Activated naive CD4-positive, alpha-beta T cell treated with anti-CD3 and anti-CD28 coated beads, Interleukin-2, amount 50 U/mL, for 16 hours (primary cell): ENCODE measurements at regions not wholly inside any gene's neighbourhood (a gene's known extent, or its start where the extent isn't known, plus 50 kb on each side); places are given as distances from the start of the nearest gene placed in this dataset.
A peak's percentile ranks its signal among the peaks of the same experiment; 100 is the strongest.

Experiments
- DNase-seq: peaks from one replicate; pipeline ENCODE4 v3.0.0-alpha.2; 2020

DNA sequence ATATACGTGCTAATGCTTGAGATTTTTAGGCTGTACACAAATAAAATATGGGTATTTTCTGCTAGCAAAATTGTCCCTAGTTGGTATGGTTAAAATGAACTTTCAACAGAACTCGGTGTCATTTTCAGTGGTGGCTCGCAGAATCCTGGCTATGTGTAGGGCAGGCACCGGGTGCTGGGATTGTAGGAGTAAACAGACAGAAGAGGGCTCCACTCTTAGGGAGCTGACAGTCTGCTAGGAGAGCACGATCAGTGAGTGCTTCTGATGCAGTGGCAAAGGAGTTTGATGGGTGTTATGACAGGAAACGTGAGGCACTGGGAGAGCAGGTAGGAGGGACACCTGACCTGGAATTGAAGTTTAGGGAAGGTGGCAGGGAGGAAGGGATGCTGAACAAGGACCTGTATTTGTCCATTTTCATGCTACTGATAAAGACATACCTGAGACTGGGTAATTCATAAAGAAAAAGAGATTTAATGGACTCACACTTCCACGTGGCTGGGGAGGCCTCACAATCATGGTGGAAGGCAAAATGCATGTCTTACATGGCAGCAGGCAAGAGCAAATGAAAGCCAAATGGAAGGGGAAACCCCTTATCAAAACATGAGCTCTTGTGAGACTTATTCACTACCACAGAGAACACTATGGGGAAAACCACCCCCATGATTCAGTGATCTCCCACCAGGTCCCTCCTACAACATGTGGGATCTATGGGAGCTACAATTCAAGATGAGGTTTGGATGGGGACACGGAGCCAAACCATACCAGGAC lies 105.4 kb upstream of the LCLAT1 start:
- DNase-seq = no peak

DNA sequence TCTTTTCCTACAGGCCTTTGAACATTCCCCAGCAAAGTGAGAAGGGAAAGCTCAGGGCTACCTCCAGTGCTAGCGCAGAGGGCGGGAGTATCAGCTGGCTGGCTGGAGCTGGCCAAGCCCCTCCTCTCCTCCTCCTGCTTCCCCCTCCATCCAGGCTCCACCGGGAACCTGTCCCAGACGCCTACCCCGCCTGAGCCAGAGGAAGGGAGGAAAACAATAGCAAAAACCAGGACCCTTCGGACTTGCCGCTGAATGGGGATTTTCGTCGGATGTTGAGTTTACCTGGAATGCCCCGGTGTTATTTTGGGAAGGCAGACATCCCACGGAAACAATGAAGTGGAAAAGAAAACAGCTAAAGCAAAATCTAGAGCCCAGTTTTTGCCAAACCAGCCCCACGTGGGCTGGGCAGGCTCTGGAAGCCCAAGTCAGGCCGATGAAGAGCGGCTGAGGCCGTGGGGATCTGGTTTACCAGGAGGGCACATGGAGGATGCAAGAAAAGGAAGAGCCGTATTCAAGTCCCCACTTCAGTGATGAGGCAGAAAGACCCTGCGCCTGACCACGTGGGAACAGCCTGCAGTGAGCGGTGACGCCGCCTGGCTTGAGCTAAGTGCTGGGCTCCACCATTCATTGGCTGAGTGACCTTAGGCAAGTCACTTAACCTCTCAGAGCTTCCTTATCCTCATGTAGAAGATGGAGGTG lies 100.4 kb upstream of the LCLAT1 start:
- DNase-seq = no peak

DNA sequence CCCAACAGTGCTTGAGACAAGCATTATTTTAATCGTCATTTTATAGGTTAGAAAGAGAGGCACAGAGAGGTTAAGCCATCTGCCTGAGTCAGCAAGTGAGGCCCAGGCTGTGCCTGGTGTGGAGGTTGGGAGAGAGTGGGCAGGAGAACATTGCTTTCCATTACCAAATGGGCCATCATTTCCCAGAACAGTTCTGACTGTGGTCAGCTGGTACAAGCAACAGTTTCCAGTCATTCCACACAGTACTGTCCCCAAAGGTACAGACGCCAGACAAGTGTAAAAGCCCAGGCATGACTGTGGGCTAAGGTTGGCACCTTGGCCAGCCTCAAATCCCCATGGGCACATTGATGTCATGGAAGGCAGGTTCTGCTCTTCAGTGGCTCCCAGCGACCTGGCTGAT lies 98.2 kb upstream of the LCLAT1 start:
- DNase-seq = no peak

DNA sequence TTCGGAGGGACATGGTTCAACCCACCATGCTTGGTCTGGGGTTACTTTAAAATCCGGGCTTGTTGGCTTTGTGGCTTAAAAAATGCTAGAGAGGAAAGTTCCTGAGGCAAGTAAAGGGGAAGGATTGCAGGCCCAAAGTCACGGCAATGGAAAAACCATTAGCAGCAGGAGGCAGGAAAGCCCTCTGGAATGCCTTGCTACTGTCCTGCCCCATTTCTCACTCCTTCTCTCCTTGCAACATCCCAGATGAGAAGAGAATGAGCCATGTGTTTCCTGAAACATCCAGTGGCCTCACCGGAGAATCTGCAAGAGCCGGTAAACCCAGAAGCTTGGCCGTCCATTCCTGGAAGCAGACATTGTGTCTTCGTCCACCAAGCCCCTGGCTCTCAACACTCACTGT lies 97.4 kb upstream of the LCLAT1 start:
- DNase-seq = no peak

DNA sequence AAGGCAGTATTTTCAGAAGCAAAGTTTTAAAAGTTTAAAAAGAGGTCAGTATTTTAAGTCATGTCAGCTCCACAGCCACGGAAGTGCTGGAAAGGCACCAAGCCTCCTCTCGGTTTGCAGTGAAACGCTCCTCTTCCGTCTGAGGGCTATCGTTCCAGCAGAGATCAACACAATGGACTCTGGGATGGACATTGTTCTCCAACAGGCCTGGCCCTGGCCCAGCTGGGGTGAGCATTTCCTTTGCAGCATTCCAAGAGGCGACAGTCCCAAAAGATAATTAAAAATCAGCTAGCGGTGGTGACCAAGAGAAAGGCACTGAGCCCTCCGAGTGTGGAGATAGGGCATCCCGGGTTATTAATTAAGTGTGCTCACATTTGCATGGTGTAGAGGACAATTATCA lies 95.9 kb upstream of the LCLAT1 start:
- no peak for DNase-seq

DNA sequence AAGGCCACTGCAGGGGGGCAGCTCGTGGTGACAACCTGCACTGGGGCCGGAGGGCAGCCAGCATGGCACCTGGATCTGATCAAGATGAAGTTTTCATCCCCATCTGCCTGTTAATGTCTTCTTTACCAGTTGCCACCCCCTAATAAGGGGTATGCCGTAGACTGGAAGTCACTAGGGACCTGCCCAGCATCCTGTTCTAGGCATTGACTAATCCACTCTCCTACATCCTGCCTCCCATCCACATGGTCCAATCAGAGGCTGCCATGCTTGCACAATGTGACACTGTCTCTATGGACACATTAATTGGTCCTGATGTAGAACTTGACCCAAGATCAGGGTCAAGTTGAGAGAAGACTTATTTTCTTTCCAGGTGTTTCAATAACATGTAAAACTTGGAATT lies 95.1 kb upstream of the LCLAT1 start:
- DNase-seq = no peak

DNA sequence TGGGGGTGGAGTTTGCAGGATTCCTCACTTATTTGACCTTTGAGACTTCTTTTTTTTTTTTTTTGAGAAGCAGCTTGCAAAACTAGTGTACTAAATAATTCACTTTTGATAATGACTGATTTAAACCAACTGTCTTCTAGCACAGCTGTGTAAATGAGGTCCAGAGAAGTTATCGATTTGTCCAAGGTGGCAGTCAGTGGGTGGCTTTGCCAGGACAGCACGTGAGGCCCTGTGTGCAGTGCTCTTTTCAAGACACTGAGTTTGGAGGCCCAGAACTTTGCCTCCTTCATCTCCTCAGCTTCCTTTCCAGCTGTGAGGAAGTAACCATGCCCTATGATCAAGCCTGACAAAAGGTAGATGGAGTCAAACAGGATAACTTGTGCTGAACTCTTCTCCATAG lies 92.9 kb upstream of the LCLAT1 start:
- no peak for DNase-seq

DNA sequence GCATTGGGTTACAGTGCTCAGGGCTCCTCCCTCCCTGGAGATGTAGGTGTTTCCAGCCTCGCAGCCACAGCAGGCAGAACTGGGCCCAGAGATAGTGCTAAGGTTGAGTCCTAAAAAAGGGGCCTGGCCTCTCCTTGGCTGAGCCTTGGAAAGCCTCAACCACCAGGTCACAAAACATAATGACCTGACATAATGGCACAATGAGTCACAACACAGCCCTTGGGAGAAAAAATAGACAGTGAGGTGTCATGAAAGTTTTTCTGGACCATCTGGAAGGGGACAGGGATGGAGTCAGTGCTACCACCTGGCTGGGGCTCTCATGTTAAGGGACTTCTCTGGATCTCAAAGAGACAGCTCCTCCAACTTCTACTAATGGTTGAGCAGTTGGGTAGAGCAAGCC lies 92.4 kb upstream of the LCLAT1 start:
- no peak for DNase-seq

DNA sequence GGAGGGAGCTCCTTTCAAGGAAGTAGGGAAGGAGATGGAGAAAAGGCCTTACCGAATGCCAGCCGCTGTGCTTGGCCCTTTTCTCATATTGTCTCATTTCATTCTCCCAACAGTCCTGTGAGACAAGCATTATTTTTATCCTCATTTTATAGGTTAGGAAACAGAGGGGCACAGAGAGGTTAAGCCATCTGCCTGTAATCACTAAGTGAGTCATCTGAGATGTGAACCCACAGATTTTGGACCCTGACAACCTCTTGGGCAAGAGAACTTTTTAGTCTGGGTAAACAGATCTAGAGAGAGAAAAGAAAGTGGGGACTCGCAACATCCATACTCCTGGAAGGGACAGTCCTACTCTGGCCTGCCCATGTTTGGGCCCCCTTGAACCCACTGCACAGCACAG lies 91.7 kb upstream of the LCLAT1 start:
- DNase-seq = no peak

DNA sequence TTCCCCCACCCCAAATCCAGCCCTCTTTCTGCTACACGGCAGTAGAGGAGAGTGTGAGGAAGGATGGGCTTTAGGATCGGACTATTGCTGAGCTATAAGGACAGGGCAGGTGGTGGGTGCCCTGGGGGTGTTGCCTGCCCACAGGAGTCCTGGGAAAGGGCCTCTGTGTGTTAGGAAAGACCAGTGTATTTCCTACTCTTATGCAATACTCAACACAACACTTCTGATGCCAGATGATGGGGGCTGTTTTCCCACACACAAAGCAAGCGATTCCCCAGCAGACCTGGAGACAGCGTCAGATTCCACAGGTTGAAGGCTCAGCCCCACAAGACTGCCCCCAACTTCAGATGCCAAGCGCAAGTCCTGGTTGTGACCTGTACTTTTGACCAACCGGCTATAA lies 91.0 kb upstream of the LCLAT1 start:
- no peak for DNase-seq

DNA sequence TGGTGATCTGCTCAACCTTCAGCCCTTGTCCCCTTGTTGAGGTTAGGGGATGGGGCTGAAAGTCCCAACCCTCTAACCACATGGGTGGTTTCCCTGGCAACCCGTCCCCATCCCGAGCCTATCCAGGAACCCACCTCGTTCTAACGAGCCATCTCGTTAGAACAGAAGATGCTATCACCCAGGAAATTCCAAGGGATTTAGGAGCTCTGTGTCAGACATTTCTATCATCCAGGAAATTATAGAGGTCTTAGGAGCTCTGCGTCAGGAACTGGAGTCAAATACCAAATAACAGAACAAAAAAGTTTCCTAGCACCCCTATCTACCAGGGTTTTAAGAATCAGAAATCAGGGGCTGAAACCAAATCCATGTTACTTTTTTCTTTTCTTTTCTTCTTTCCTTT lies 90.3 kb upstream of the LCLAT1 start:
- DNase-seq = no peak

DNA sequence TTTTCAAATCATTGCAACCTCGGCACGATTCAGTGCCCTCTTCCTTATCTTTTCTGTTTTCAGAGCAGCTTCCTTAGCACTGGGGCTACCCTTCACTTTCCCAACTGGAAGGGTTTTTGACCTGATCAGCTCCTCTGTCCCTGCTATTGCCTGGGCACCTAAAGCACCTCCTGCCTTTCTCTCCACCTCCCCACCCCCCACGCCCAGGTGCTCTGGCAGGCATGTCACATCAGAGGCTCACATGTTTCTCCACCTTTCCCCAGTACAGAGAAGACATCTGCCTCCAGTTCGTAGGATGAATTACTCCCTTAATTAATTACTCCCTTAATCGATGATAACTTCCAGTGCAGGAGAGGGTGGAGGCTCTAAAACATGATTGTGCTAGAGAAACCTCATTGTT lies 88.7 kb upstream of the LCLAT1 start:
- no peak for DNase-seq

DNA sequence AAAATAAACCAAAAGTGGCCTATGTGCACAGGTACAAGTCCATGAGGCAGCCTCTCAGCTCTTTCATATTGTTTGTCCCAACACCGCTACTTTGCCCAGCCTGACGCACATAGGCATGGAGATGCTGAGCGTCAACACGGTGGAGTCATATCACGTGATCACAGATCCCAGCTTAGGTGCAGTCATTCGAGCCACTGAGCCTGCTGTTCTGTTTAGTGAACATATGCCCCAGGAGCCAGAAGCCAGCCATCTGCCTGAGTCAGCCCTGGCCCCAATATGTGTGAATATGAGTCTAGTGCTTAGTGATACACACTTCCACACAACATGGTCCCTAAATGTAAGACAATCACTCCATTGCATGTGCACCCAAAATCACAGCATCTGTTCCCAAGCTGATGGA lies 88.2 kb upstream of the LCLAT1 start:
- DNase-seq = no peak

DNA sequence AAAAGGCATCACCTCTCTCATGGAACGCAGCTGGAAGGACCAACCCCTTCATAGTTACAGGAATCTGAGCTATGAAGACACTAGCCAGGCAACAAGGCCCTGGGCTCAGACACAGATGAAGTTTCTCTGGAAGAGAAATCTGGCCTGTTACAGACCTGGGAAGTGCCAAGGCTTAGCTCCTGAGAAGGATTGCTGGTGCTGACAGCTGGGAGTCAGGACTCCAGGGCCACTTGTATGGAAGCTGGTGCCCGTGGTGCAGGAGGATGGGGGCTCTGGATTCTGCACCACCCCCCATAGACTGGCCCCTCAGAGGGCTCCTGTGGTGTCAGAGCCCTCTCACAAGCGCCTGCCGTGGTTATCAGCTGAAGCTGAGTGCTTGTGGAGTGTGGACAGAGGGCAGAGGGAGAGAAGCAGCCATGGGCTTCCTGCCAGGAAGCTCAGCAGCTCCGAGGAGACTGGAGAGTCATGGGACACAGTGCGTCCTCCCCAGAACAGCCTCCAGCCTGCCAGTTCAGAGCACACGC lies 87.3 kb upstream of the LCLAT1 start:
- no peak for DNase-seq

DNA sequence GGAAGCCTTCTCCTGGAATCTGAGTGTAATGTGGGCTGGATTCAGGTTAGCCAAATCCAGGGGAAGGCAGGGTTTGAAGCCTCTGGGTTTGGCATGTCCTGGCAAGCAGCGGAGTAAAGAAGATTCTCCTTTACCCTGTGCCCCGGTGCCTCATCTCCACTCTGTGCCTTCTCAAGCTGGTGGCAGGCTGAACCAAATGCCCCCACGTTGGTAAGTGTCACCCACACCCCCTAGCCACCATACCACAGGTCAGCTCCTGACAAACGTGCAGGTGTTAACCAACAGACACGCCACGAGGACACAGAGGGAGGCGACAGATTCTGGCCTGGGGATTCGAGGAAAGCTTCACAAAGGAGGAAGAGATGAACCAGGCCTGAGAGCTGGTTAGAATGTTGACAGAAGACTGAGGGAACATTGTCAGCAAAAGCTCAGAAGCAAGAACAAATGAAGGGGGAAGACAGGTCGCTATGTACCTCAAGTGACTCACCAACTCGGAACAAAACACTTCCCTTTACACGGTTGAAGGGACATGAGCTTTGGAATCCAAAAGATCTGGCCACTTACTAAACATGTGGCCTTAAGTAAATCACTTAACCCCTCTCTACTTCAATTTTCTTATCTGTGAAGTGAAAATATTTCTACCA lies 85.2 kb upstream of the LCLAT1 start:
- no peak for DNase-seq

DNA sequence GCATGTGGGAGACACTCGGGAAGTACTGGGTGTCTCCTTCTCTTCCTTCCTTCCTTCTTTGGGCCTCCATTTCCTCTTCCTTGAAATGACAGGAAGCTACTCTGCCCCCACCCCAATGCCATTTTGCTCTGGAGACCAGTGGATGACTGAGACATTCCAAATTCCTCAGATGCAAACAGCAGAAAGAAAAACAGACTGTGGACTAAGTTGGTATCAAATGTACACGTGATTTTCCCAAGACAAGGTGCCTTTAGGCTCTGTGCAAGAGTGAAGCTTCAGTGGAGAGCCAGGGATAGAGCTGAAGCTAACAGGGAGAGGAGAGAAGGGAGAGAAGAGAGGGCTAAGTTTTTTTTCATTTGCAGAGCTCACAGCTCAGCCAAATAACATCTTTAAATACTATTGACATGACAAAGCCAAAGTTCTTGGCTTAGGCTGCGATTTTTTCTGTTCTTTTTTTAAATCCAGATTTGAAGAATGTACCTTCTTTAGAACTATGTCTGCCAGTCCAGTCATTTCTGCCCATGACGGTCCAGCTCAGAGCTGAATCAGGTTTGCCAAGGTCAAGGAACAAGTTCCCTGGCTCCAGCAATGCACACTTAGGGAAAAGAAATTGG lies 84.5 kb upstream of the LCLAT1 start:
- no peak for DNase-seq

DNA sequence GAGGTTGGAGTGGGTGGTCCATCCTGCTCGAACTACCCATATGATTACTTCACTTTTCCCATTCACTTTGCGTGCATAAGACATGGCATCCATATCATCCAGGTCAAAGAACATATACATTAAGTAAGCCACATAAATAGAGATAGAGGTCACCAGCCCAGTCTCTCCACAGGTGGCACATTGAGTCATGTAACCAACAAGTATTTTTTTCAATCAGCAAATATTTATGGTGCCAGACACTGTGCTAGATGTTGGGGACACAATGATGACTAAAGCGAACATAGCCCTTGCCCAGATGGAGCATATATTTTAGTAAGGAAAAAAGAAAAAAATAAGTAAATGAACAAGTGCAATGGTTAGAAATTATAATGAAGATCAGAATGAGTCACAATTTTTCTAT lies 83.6 kb upstream of the LCLAT1 start:
- DNase-seq = no peak

DNA sequence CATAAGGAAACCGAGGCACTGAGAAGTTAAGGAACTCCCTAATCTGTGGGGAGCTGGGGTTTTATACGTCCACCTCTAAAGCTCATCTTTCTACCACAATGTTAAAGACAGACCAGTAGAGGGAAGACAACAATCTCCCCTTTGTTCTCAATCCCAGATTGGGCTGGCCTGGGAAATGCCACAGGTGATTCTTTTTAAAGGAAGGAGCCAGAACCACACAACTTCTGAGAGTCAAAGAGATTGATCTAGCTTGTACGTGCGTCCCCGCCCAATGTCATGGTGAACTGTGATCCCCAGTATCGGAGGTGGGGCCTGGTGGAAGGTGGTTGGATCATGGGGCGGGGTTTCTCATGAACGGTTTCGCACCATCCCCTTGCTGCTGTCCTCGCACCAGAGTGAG lies 81.8 kb upstream of the LCLAT1 start:
- DNase-seq = no peak

DNA sequence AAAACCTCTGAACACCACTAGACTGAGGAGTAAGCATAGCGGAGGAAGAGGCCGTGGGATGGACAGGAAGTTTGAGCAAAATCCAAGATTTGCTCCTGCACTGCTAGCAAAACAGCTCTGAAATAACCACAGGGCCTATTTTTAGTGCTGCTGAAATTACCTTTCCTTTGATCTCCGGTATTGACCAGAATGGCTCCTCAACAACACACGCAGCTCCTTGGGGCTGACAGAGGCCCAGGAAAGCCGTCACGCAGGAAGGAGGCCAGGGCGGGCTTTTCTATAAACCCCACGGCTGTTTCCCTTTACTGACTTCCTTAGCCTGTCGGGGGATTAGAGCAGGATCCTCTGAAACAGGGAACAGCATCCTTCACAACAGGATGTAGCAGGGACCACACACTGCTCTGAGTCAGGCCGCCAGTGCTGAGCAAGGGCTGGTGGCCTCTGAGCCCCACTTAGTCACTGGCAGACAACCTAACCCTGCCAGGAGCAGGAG lies 80.8 kb upstream of the LCLAT1 start:
- DNase-seq = peak; percentile 40

DNA sequence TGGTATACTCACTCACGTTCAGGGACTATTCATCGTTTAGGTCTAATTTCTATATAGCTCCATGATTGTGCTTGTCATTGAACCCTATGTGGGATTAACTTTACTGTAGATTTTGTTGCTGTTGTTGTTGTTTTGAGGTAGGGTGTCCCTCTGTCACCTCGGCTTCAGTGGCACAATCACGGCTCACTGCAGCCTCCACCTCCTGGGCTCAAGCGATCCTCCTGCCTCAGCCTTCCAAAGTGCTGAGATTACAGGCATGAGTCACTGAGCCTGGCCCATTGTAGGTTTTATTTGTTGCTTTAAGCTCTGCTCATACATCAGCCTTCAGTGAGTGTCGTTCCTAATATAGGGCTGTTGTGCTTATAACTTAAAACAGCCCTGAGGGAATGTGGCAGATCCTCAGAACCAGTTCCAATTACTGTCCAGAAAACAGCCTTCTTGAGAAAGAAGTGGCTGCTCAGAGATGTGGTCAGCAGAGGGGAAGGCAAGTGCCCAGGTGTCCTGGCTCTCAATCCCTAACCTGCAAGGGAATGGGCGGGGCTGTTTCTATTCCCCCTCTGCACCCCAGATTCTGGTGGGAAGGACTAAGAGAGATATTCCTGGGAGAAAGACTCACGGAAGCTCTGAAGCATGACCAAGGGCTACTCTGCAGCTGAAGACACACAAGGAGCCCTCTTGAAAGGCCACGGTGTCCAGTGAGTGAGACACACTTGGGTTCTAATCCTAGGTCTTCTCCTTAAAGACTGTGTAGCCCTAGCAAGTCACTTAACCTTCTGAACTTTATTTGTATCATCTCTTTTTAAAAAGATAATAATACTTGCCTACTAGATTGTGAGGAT lies 79.6 kb upstream of the LCLAT1 start:
- DNase-seq = no peak

DNA sequence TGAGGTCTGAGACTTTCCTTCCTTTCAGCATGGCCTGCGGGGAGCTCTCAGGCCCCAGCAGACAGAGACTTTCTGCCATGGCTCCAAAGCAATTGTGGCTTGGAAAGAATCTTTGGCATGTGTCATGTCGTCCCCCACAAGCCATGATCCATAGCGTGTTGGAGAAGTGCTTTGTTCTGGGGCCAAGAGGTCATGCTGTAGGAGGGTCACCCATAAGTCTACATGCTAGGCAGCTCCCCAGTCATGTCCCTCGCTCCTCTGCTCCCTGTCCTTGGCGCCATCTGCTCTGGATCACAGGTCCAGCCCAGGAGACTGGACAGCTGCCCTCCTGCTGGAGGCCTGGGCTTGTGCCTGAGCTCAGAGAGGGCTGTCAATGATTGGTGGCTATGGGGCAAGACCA lies 78.8 kb upstream of the LCLAT1 start:
- no peak for DNase-seq

DNA sequence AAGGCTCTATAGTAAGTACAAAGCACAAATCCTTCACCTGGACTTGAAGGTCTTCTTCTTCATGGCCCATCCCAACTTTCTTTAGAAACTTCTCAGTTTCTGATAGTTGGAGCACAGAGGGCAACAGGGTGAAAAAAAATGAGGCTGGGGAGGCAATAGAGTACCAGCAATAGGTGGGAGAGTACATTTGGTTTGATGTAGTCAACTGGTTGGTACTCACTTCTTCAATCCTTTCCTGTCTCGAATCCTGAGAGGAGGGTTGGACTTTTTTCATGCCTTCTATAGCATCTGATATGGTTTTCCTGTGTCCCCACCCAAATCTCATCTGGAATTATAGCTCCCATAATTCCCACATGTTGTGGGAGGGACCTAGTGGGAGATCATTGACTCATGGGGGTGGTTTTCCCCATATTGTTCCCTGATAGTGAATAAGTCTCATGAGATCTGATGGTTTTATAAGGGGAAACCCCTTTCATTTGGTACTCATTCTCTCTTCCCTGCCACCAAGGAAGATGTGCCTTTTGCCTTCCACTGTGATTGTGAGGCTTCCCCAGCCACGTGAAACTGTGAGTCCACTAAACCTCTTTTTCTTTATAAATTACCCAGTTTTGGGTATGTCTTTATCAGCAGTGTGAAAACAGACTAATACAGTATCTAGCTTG lies 75.9 kb upstream of the LCLAT1 start:
- DNase-seq = no peak
